Liver (tissue), 8 donors: ENCODE measurements at regions not wholly inside any gene's neighbourhood (a gene's known extent, or its start where the extent isn't known, plus 50 kb on each side); places are given as distances from the start of the nearest gene placed in this dataset.
"Not testable (repeated sequence)": the region's sequence is repeated elsewhere in the genome, so short reads cannot be mapped to it uniquely, and the experiment has no call there.

Source experiments
- DNase-seq: peaks from one replicate; pipeline ENCODE4 v3.0.0-alpha.2; 2017; ENCODE audit warnings: low spot score
- H3K27ac ChIP-seq, 2 donors: one replicate each; pipeline ENCODE4 v1.7.0; 2013; ENCODE audit warnings: inconsistent platforms in 2 of 2, low read length in 2 of 2, control low read depth in 1 of 2, low read depth in 1 of 2, mild to moderate bottlenecking in 1 of 2
- H3K27me3 ChIP-seq, 4 donors: one replicate each; pipeline versions ENCODE4 v1.6.1 to v1.7.0; 2013; ENCODE audit warnings: low read length in 3 of 4, inconsistent platforms in 1 of 4, mild to moderate bottlenecking in 1 of 4, moderate library complexity in 1 of 4; ENCODE audit not compliant: control insufficient read depth in 4 of 4, insufficient read depth in 4 of 4
- H3K36me3 ChIP-seq, 4 donors: one replicate each; pipeline versions ENCODE4 v1.6.1 to v1.7.0; 2013; ENCODE audit warnings: low read length in 3 of 4, mild to moderate bottlenecking in 3 of 4, low read depth in 1 of 4, moderate library complexity in 1 of 4; ENCODE audit not compliant: control insufficient read depth in 4 of 4, insufficient read depth in 3 of 4
- H3K4me1 ChIP-seq, 4 donors: one replicate each; pipeline versions ENCODE4 v1.6.1 to v1.7.0; 2013; ENCODE audit warnings: low read length in 3 of 4, mild to moderate bottlenecking in 3 of 4, moderate library complexity in 1 of 4; ENCODE audit not compliant: control insufficient read depth in 4 of 4, insufficient read depth in 4 of 4
- H3K4me3 ChIP-seq, 3 donors: one replicate each; pipeline versions ENCODE4 v1.6.1 to v1.7.0; 2013; ENCODE audit warnings: low read length in 3 of 3, control low read depth in 1 of 3, low read depth in 1 of 3, mild to moderate bottlenecking in 1 of 3
- H3K9ac ChIP-seq, 2 donors: one replicate each; pipeline ENCODE4 v1.7.0; 2013; ENCODE audit warnings: low read length in 2 of 2, mild to moderate bottlenecking in 2 of 2, moderate library complexity in 2 of 2, control low read depth in 1 of 2, low read depth in 1 of 2
- H3K9me3 ChIP-seq, 4 donors: one replicate each; pipeline versions ENCODE4 v1.6.1 to v1.7.0; 2013; ENCODE audit warnings: low read length in 3 of 4; ENCODE audit not compliant: control insufficient read depth in 4 of 4
- ATF3 ChIP-seq: IDR thresholded peaks from 2 replicates; pipeline ENCODE4 v1.6.1; 2016; ENCODE audit warnings: antibody characterized with exemption
- CTCF ChIP-seq: fragments of 150-350 bp; IDR thresholded peaks from 2 replicates; pipeline ENCODE4 v1.5.1; 2017; ENCODE audit warnings: improper control_type of control experiment, low read depth, low read length; ENCODE audit not compliant: missing input control
- EGR1 ChIP-seq, 2 donors: IDR thresholded peaks; 2 replicates each; pipeline ENCODE4 v1.6.1; 2016 to 2018; ENCODE audit warnings: antibody characterized with exemption in 2 of 2, low read depth in 2 of 2
- FOXA1 ChIP-seq: IDR thresholded peaks from 2 replicates; pipeline ENCODE4 v1.6.1; 2016; ENCODE audit warnings: antibody characterized with exemption
- GABPA ChIP-seq, 2 donors: IDR thresholded peaks in 1 of 2; conservative IDR thresholded peaks in 1 of 2; 2 replicates each; pipeline ENCODE4 v1.6.1; 2016; ENCODE audit warnings: antibody characterized with exemption in 2 of 2, mild to moderate bottlenecking in 1 of 2, moderate library complexity in 1 of 2
- SP1 ChIP-seq: IDR thresholded peaks from 2 replicates; pipeline ENCODE4 v1.6.1; 2018; ENCODE audit warnings: antibody characterized with exemption, mild to moderate bottlenecking
- TAF1 ChIP-seq: conservative IDR thresholded peaks from 2 replicates; pipeline ENCODE4 v1.6.1; 2016; ENCODE audit warnings: antibody characterized with exemption, mild to moderate bottlenecking
- WGBS: extraction: QIAGEN DNeasy Blood & Tissue Kit; methylation state at CpG from one replicate; pipeline ENCODE4 v1.1.7; 2013; 5-methylcytosine and 5-hydroxymethylcytosine counted together
- TF ChIP-seq, protein P1 (sequence below): IDR thresholded peaks from 2 replicates; pipeline ENCODE4 v1.6.1; 2016; ENCODE audit warnings: antibody characterized with exemption
- TF ChIP-seq, protein P2 (sequence below): IDR thresholded peaks from 2 replicates; pipeline ENCODE4 v1.6.1; 2016; ENCODE audit warnings: antibody characterized with exemption, mild to moderate bottlenecking
- donor health status: healthy.
- donor health status: healthy.
- donor health status: healthy.
- donor health status: healthy.
- donor health status: healthy.

DNA sequence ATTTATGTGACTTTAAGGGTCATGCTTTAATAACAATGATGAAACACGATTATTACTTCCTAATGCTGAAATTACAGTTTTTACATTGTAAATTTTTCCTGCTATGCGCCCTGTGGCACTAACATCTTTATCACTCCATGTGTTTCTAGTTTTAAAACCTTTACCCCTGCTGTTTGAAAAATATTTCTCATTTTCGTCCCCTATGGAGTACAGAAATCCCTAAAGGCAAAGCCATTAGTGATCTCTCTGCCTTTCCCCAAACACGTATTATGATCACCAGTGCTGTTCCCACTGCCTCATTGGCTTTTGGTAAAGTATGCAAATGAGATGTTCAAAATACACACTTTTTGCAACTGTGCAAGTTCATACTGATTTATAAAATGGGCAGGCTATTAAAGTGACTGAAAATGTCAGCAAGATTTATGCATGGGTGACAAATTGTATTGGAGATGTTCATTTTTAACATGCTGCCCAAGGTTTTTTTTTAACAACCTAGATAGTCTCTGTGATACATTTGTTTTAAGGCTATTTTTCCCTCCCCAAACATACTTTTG lies 1468.2 kb upstream of the ACVR2A start (continued):
- TF ChIP-seq FOXA1, result no peak
- TF ChIP-seq, protein P1, sequence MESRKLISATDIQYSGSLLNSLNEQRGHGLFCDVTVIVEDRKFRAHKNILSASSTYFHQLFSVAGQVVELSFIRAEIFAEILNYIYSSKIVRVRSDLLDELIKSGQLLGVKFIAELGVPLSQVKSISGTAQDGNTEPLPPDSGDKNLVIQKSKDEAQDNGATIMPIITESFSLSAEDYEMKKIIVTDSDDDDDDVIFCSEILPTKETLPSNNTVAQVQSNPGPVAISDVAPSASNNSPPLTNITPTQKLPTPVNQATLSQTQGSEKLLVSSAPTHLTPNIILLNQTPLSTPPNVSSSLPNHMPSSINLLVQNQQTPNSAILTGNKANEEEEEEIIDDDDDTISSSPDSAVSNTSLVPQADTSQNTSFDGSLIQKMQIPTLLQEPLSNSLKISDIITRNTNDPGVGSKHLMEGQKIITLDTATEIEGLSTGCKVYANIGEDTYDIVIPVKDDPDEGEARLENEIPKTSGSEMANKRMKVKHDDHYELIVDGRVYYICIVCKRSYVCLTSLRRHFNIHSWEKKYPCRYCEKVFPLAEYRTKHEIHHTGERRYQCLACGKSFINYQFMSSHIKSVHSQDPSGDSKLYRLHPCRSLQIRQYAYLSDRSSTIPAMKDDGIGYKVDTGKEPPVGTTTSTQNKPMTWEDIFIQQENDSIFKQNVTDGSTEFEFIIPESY, result no peak

DNA sequence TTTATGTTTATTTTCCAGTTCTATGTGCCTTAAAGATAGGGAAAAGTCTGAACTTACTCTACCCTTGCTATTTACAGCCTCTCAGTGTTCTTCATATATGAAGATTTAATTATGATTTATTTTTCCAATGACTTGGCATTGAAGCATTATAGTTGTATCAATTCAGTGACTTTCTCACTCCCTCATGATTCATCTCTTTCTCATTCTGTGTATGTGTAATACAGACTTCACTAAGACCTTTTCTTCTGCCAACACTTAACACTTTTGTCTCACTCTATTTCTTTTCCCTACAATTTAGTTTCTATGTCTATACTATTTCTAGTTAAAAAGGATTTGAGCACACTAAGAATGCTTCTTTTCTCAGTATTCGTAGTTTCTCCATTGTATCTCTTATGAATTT lies 1470.3 kb upstream of the ACVR2A start:
- H3K36me3 ChIP-seq, result no peaks in the 10 kb centered on the region
- 68% methylated on average over 1 of the region's 1 CpG for WGBS
- H3K4me1 ChIP-seq, result no peaks in the 10 kb centered on the region
- H3K4me3 ChIP-seq, result no peak overlapping the region
- DNase-seq, result no peak
- no peaks in the 10 kb centered on the region for H3K9me3 ChIP-seq
- H3K9ac ChIP-seq, result no peak overlapping the region
- no peak overlapping the region for H3K27ac ChIP-seq
- H3K27me3 ChIP-seq, result no peaks in the 10 kb centered on the region
- TF ChIP-seq CTCF, result no peak
- TF ChIP-seq, protein P2, sequence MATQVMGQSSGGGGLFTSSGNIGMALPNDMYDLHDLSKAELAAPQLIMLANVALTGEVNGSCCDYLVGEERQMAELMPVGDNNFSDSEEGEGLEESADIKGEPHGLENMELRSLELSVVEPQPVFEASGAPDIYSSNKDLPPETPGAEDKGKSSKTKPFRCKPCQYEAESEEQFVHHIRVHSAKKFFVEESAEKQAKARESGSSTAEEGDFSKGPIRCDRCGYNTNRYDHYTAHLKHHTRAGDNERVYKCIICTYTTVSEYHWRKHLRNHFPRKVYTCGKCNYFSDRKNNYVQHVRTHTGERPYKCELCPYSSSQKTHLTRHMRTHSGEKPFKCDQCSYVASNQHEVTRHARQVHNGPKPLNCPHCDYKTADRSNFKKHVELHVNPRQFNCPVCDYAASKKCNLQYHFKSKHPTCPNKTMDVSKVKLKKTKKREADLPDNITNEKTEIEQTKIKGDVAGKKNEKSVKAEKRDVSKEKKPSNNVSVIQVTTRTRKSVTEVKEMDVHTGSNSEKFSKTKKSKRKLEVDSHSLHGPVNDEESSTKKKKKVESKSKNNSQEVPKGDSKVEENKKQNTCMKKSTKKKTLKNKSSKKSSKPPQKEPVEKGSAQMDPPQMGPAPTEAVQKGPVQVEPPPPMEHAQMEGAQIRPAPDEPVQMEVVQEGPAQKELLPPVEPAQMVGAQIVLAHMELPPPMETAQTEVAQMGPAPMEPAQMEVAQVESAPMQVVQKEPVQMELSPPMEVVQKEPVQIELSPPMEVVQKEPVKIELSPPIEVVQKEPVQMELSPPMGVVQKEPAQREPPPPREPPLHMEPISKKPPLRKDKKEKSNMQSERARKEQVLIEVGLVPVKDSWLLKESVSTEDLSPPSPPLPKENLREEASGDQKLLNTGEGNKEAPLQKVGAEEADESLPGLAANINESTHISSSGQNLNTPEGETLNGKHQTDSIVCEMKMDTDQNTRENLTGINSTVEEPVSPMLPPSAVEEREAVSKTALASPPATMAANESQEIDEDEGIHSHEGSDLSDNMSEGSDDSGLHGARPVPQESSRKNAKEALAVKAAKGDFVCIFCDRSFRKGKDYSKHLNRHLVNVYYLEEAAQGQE, result no peak
- no peak for TF ChIP-seq EGR1 (IDR thresholded peaks at IDR 0.05; ENCODE audit: low read depth in 2 of 2)
- TF ChIP-seq ATF3, result no peak
- TF ChIP-seq GABPA (IDR thresholded peaks at IDR 0.05 in 1 of 2, conservative IDR thresholded peaks at IDR 0.05 in 1 of 2), result no peak
- no peak for TF ChIP-seq TAF1
- TF ChIP-seq SP1, result no peak

DNA sequence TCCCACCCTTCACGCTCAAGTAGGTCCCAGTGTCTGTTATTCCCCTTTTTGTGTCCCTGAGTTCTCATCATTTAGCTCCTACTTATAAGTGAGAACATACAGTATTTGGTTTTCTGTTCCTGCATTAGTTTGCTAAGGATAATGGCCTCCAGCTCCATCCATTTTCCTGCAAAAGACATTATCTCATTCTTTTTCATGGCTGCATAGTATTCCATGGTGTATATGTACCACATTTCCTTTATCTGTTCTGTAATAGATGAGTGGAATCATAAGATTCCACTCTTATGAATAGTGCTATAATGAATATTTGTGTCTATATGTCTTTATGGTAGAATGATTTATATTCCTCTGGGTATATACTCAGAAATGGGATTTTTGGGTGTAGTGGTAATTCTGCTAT lies 1473.5 kb upstream of the ACVR2A start:
- 83% methylated on average over 1 of the region's 1 CpG for WGBS
- not testable (repeated sequence) for H3K36me3 ChIP-seq, H3K4me1 ChIP-seq, H3K9ac ChIP-seq, DNase-seq, H3K27ac ChIP-seq, H3K27me3 ChIP-seq, H3K9me3 ChIP-seq, H3K4me3 ChIP-seq
